ENCODE measurements at regions not wholly inside any gene's neighbourhood (a gene's known extent, or its start where the extent isn't known, plus 50 kb on each side); places are given as distances from the start of the nearest gene placed in this dataset.
"Not testable (repeated sequence)": the region's sequence is repeated elsewhere in the genome, so short reads cannot be mapped to it uniquely, and the experiment has no call there.

- H3K4me2 ChIP-seq (ENCODE audit: low read length): no peak overlapping the region
- H3K4me1 ChIP-seq (ENCODE audit: insufficient read depth, low read length, severe bottlenecking): no peaks in the 10 kb centered on the region
- H3K9ac ChIP-seq (ENCODE audit: low read length): no peak overlapping the region
- no peak overlapping the region for H3K4me3 ChIP-seq (ENCODE audit: low read depth, low read length, poor library complexity, severe bottlenecking)
- no peak for TF ChIP-seq EZH2 (IDR thresholded peaks at IDR 0.05; ENCODE audit: borderline replicate concordance, low read length)
- TF ChIP-seq CTCF (IDR thresholded peaks at IDR 0.05; ENCODE audit: low read length): no peak
- H4K20me1 ChIP-seq (ENCODE audit: insufficient read depth, low read length): no peaks in the 10 kb centered on the region
- H3K9me2 ChIP-seq (ENCODE audit: low read depth, low read length): no peaks in the 10 kb centered on the region
- H3F3A ChIP-seq (ENCODE audit: insufficient read depth, low read length): no peaks in the 10 kb centered on the region
- H3K27me3 ChIP-seq (ENCODE audit: insufficient read depth, low read length): no peaks in the 10 kb centered on the region
- no peak overlapping the region for H3K27ac ChIP-seq (ENCODE audit: low read depth, low read length, poor library complexity, severe bottlenecking)
- no peaks in the 10 kb centered on the region for H3K9me3 ChIP-seq (ENCODE audit: low read length)
- H2AFZ ChIP-seq (ENCODE audit: low read length): no peak overlapping the region
- H3K36me3 ChIP-seq (ENCODE audit: insufficient read depth, low read length): no peaks in the 10 kb centered on the region
- no peaks in the 10 kb centered on the region for H3K79me2 ChIP-seq (ENCODE audit: insufficient read depth, low read length)
Measured at GRCh38 chr6:140499607-140500006, 1125.2 kb upstream of the CITED2 start.

GRCh38 chr6:140494321-140495108 lies 1120.1 kb upstream of the CITED2 start:
- no peak overlapping the region for H2AFZ ChIP-seq (ENCODE audit: low read length)
- TF ChIP-seq CTCF (IDR thresholded peaks at IDR 0.05; ENCODE audit: low read length): no peak
- TF ChIP-seq EZH2 (IDR thresholded peaks at IDR 0.05; ENCODE audit: borderline replicate concordance, low read length): no peak
- no peaks in the 10 kb centered on the region for H3K9me3 ChIP-seq (ENCODE audit: low read length)
- H3K9ac ChIP-seq (ENCODE audit: low read length): no peak overlapping the region
- H3K36me3 ChIP-seq (ENCODE audit: insufficient read depth, low read length): no peaks in the 10 kb centered on the region
- H3K27me3 ChIP-seq (ENCODE audit: insufficient read depth, low read length): no peaks in the 10 kb centered on the region
- no peak overlapping the region for H3K27ac ChIP-seq (ENCODE audit: low read depth, low read length, poor library complexity, severe bottlenecking)
- no peaks in the 10 kb centered on the region for H3K4me1 ChIP-seq (ENCODE audit: insufficient read depth, low read length, severe bottlenecking)
- no peak overlapping the region for H3K4me2 ChIP-seq (ENCODE audit: low read length)
- no peaks in the 10 kb centered on the region for H3K9me2 ChIP-seq (ENCODE audit: low read depth, low read length)
- H3K79me2 ChIP-seq (ENCODE audit: insufficient read depth, low read length): no peaks in the 10 kb centered on the region
- no peaks in the 10 kb centered on the region for H4K20me1 ChIP-seq (ENCODE audit: insufficient read depth, low read length)
- H3F3A ChIP-seq (ENCODE audit: insufficient read depth, low read length): no peaks in the 10 kb centered on the region
- no peak overlapping the region for H3K4me3 ChIP-seq (ENCODE audit: low read depth, low read length, poor library complexity, severe bottlenecking)

GRCh38 chr6:140493470-140493869 lies 1119.0 kb upstream of the CITED2 start:
- not testable (repeated sequence) for H4K20me1 ChIP-seq (ENCODE audit: insufficient read depth, low read length); H3K4me2 ChIP-seq (ENCODE audit: low read length); H3K27ac ChIP-seq (ENCODE audit: low read depth, low read length, poor library complexity, severe bottlenecking); H3K36me3 ChIP-seq (ENCODE audit: insufficient read depth, low read length); H3K27me3 ChIP-seq (ENCODE audit: insufficient read depth, low read length); H3K9ac ChIP-seq (ENCODE audit: low read length); H3K79me2 ChIP-seq (ENCODE audit: insufficient read depth, low read length); H3K9me3 ChIP-seq (ENCODE audit: low read length); H3K4me3 ChIP-seq (ENCODE audit: low read depth, low read length, poor library complexity, severe bottlenecking); H2AFZ ChIP-seq (ENCODE audit: low read length); H3F3A ChIP-seq (ENCODE audit: insufficient read depth, low read length); H3K9me2 ChIP-seq (ENCODE audit: low read depth, low read length); H3K4me1 ChIP-seq (ENCODE audit: insufficient read depth, low read length, severe bottlenecking)

GRCh38 chr6:140490081-140490480 lies 1115.6 kb upstream of the CITED2 start:
- TF ChIP-seq EZH2 (IDR thresholded peaks at IDR 0.05; ENCODE audit: borderline replicate concordance, low read length): no peak
- no peak for TF ChIP-seq CTCF (IDR thresholded peaks at IDR 0.05; ENCODE audit: low read length)
- Histone ChIP-seq H3K9me3 (ENCODE audit: low read length) (peaks cover 11% of the 10 kb centered on the region; the same call in 1 of the 2 replicates), H3F3A (ENCODE audit: insufficient read depth, low read length) (no peaks in the 10 kb centered on the region), H3K4me3 (ENCODE audit: low read depth, low read length, poor library complexity, severe bottlenecking) (no peak overlapping the region), H2AFZ (ENCODE audit: low read length) (no peak overlapping the region), H3K27me3 (ENCODE audit: insufficient read depth, low read length) (no peaks in the 10 kb centered on the region), H3K9ac (ENCODE audit: low read length) (no peak overlapping the region), H4K20me1 (ENCODE audit: insufficient read depth, low read length) (no peaks in the 10 kb centered on the region), H3K9me2 (ENCODE audit: low read depth, low read length) (no peaks in the 10 kb centered on the region), H3K36me3 (ENCODE audit: insufficient read depth, low read length) (no peaks in the 10 kb centered on the region), H3K79me2 (ENCODE audit: insufficient read depth, low read length) (no peaks in the 10 kb centered on the region), H3K4me1 (ENCODE audit: insufficient read depth, low read length, severe bottlenecking) (peaks cover 12% of the 10 kb centered on the region), H3K27ac (ENCODE audit: low read depth, low read length, poor library complexity, severe bottlenecking) (no peak overlapping the region), H3K4me2 (ENCODE audit: low read length) (no peak overlapping the region)
